K562 (cell line): ENCODE measurements at regions not wholly inside any gene's neighbourhood (a gene's known extent, or its start where the extent isn't known, plus 50 kb on each side); places are given as distances from the start of the nearest gene placed in this dataset.

Source experiments
- ATAC-seq: fragments of 200-7000 bp; cut with Tn5 transposase; 3 replicates; pipeline ENCODE4 v1.9.1; 2020; ENCODE audit warnings: moderate library complexity
- BruUV-seq: library from RNA; stranded (reverse); fragments of 400-500 nt; replicated peaks from 2 replicates; lab custom pipeline; 2021; lab: Mats Ljungman, UMichigan
- CTCF ChIA-PET: fragments of 300-600 bp; formaldehyde crosslinking; extraction: SDS; loops from one replicate; lab custom pipeline; 2021; ENCODE audit warnings: low intra/inter-chr PET ratio; lab: Yijun Ruan, JAX
- POLR2A ChIA-PET: fragments of 300-600, 350-650 bp; sonication (Branson Sonifier 250); formaldehyde crosslinking; extraction: SDS; loops from one replicate; lab custom pipeline; 2021; ENCODE audit warnings: antibody characterized with exemption, inconsistent platforms; lab: Yijun Ruan, JAX
- DNase-seq, 4 experiments: peaks; one replicate each; pipeline versions ENCODE4 v3.0.0 to v3.0.0-alpha.2; 2011 to 2018; ENCODE audit warnings: low spot score in 3 of 4, mixed read lengths in 3 of 4; ENCODE audit errors: extremely low read depth in 1 of 4
- FAIRE-seq: peaks from 2 replicates; lab custom pipeline; 2011; peaks lifted over from hg19 to GRCh38; lab: Jason Lieb, UNC
- H2AFZ ChIP-seq: 2 replicates; pipeline ENCODE4 v1.6.0; 2011; ENCODE audit warnings: low read depth, low read length, control low read depth, inconsistent platforms
- H3K27ac ChIP-seq: fragments of 200-600 bp; 3 replicates; pipeline ENCODE4 v1.8.0; 2011; ENCODE audit warnings: low read depth, mild to moderate bottlenecking, control low read depth, inconsistent platforms, low read length, moderate library complexity, mixed read lengths; ENCODE audit errors: extremely low read depth
- H3K27me3 ChIP-seq, 2 experiments: fragments of 300-600 bp in 1 of 2; 2 replicates in 1 of 2; 3 replicates in 1 of 2; pipeline versions ENCODE4 v1.6.0 to v1.8.0; 2011; ENCODE audit warnings: inconsistent platforms in 2 of 2, low read length in 2 of 2, mild to moderate bottlenecking in 1 of 2, mixed read lengths in 1 of 2, moderate library complexity in 1 of 2; ENCODE audit not compliant: control insufficient read depth in 2 of 2, insufficient read depth in 2 of 2
- H3K36me3 ChIP-seq: fragments of 300-600 bp; 3 replicates; pipeline ENCODE4 v1.8.0; 2011; ENCODE audit warnings: mild to moderate bottlenecking, low read length, inconsistent platforms; ENCODE audit not compliant: control insufficient read depth, insufficient read depth
- H3K4me1 ChIP-seq, 2 experiments: fragments of 200-600 bp in 1 of 2; replicated peaks in 1 of 2; 2 replicates in 1 of 2; 3 replicates in 1 of 2; pipeline versions ENCODE4 v1.5.1 to v1.8.0; 2011; ENCODE audit warnings: inconsistent platforms in 2 of 2, low read length in 2 of 2, mild to moderate bottlenecking in 1 of 2, mixed read lengths in 1 of 2, moderate library complexity in 1 of 2; ENCODE audit not compliant: control insufficient read depth in 2 of 2, insufficient read depth in 2 of 2
- H3K4me2 ChIP-seq: 2 replicates; pipeline ENCODE4 v1.6.1; 2011; ENCODE audit warnings: low read length, control low read depth, inconsistent platforms, mixed read lengths; ENCODE audit not compliant: insufficient read depth
- H3K4me3 ChIP-seq: fragments of 200-600 bp; sonication (generic), shearing (Covaris generic); 2 replicates; pipeline ENCODE4 v1.5.1; 2016; ENCODE audit warnings: control low read depth, inconsistent platforms
- H3K79me2 ChIP-seq: fragments of 200-600 bp; 3 replicates; pipeline ENCODE4 v1.8.0; 2011; ENCODE audit warnings: low read length, inconsistent platforms; ENCODE audit not compliant: control insufficient read depth, insufficient read depth
- H3K9ac ChIP-seq, 2 experiments: 2 replicates each; pipeline versions ENCODE4 v1.6.0 to v1.6.1; 2011; ENCODE audit warnings: low read depth in 2 of 2, low read length in 2 of 2, control low read depth in 1 of 2, inconsistent platforms in 1 of 2, mild to moderate bottlenecking in 1 of 2, mixed read lengths in 1 of 2; ENCODE audit not compliant: insufficient read depth in 1 of 2
- H3K9me1 ChIP-seq: one replicate; pipeline ENCODE4 v1.6.0; 2011; ENCODE audit warnings: inconsistent platforms, mild to moderate bottlenecking, low read length, moderate library complexity; ENCODE audit not compliant: control insufficient read depth, insufficient read depth
- H3K9me3 ChIP-seq: replicated peaks from 2 replicates; pipeline ENCODE4 v1.5.1; 2011; ENCODE audit warnings: low read depth, low read length, inconsistent platforms; ENCODE audit not compliant: control insufficient read depth, insufficient read depth
- H4K20me1 ChIP-seq: replicated peaks from 2 replicates; pipeline ENCODE4 v1.6.1; 2011; ENCODE audit warnings: low read length, inconsistent platforms, mixed read lengths; ENCODE audit not compliant: control insufficient read depth, insufficient read depth
- CC2D1A ChIP-seq: fragments of 450-650 bp; IDR thresholded peaks from 2 replicates; pipeline ENCODE4 v1.6.1; 2017; ENCODE audit warnings: mild to moderate bottlenecking
- FUS ChIP-seq: fragments of 200-400 bp; formaldehyde crosslinking; optimal IDR thresholded peaks from 2 replicates; pipeline ENCODE3; 2017; ENCODE audit warnings: low read depth, low read length
- HDAC8 ChIP-seq: fragments of 450-650 bp; IDR thresholded peaks from 2 replicates; pipeline ENCODE4 v1.6.1; 2016; ENCODE audit warnings: mild to moderate bottlenecking, missing genetic modification characterization, moderate library complexity, missing compliant biosample characterization
- KDM1A ChIP-seq, 2 experiments: fragments of 450-650 bp; IDR thresholded peaks; 2 replicates each; pipeline ENCODE4 v1.6.1; 2016; ENCODE audit warnings: mild to moderate bottlenecking in 2 of 2
- MCM3 ChIP-seq: fragments of 450-650 bp; IDR thresholded peaks from 2 replicates; pipeline ENCODE4 v1.6.1; 2016
- NFRKB ChIP-seq: fragments of 450-650 bp; IDR thresholded peaks from 2 replicates; pipeline ENCODE4 v1.6.1; 2016; ENCODE audit warnings: low read depth
- RFX1 ChIP-seq: fragments of 450-650 bp; IDR thresholded peaks from 2 replicates; pipeline ENCODE4 v1.6.1; 2016; ENCODE audit warnings: mild to moderate bottlenecking, moderate library complexity
- RFX7 ChIP-seq: fragments of 250-450 bp; sonication (Bioruptor Pico); IDR thresholded peaks from 2 replicates; pipeline ENCODE4 v1.5.1; 2021; ENCODE audit warnings: mild to moderate bottlenecking
- TAF9B ChIP-seq: fragments of 450-650 bp; IDR thresholded peaks from 2 replicates; pipeline ENCODE4 v1.6.1; 2018; ENCODE audit warnings: mild to moderate bottlenecking; ENCODE audit not compliant: partially characterized antibody
- ZC3H4 ChIP-seq: sonication (generic); formaldehyde crosslinking; IDR thresholded peaks from 2 replicates; pipeline ENCODE4 v1.9.0; 2021; ENCODE audit warnings: missing genetic modification reagents, borderline replicate concordance
- ZNF445 ChIP-seq: fragments of 250-450 bp; sonication (Bioruptor Pico); IDR thresholded peaks from 2 replicates; pipeline ENCODE4 v1.4.0; 2020; ENCODE audit warnings: low read depth, mild to moderate bottlenecking, moderate library complexity
- ZNF586 ChIP-seq: fragments of 450-650 bp; formaldehyde crosslinking; conservative IDR thresholded peaks from 2 replicates; pipeline ENCODE4 v1.4.0; 2020; ENCODE audit warnings: mild to moderate bottlenecking, moderate library complexity
- WGBS: fragments of 100-300 bp; shearing (Covaris generic); methylation state at CpG from one replicate; pipeline ENCODE4 v1.1.6; 2016; ENCODE audit warnings: low coverage, mixed read lengths; ENCODE audit not compliant: insufficient coverage; ENCODE audit errors: missing lambda C conversion rate; 5-methylcytosine and 5-hydroxymethylcytosine counted together
- in situ Hi-C: fragments of 300-500 bp; cut with MboI; formaldehyde crosslinking; loops from 4 replicates; pipeline ENCODE4 v1.15.0; 2018; ENCODE audit warnings: inconsistent platforms, mixed read lengths
- intact Hi-C: fragments of 100-400 bp; cut with micrococcal nuclease; formaldehyde crosslinking; loops from 2 replicates; pipeline ENCODE4 v1.14.2; 2022
- TF ChIP-seq, protein P1 (sequence below): sonication (generic); formaldehyde crosslinking; IDR thresholded peaks from 2 replicates; pipeline ENCODE4 v1.4.0; 2020; ENCODE audit warnings: mild to moderate bottlenecking, missing genetic modification reagents

DNA sequence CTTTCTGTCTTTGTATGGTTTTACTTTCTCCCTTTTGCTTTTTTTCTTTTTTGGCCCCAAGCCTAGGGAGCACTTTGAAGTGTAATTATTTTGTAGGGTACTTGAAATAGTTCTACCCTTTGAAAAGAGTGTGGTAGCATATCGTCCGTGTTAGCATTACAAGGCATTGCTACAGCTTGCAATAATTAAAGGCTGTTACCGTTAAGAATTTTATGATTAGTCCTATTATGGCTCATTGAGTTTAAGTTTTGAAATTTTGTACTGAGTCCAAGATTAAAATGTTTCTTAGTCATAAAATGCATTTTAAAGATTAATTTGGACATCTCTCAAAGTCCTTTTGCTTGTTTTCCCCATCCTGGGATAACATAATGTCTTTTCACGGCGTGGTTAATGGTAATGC lies 490.0 kb upstream of the LRRN3 start:
- ChIA-PET POLR2A (no interaction called here), CTCF (no interaction called here)
- no peaks in the 10 kb centered on the region for H3K79me2 ChIP-seq
- H4K20me1 ChIP-seq: no peaks in the 10 kb centered on the region
- H3K27ac ChIP-seq: no peak overlapping the region
- no peaks in the 10 kb centered on the region for H3K4me1 ChIP-seq
- DNase-seq (no peak), FAIRE-seq (no peak), ATAC-seq (no peak)
- no peaks in the 10 kb centered on the region for H3K9me1 ChIP-seq
- no peaks in the 10 kb centered on the region for H3K36me3 ChIP-seq
- under 1% methylated on average over 5 of the region's 5 CpGs for WGBS
- no peak overlapping the region for H3K4me3 ChIP-seq
- in situ Hi-C loops: no loop called here
- no peaks in the 10 kb centered on the region for H3K27me3 ChIP-seq
- H3K9ac ChIP-seq: no peak overlapping the region
- no TSS peak for BruUV-seq
- H3K4me2 ChIP-seq: no peak overlapping the region
- no peak overlapping the region for H2AFZ ChIP-seq
- no peaks in the 10 kb centered on the region for H3K9me3 ChIP-seq
- intact Hi-C loops: no loop called here
- TF ChIP-seq NFRKB: no peak
- TF ChIP-seq CC2D1A: no peak
- TF ChIP-seq TAF9B: no peak
- TF ChIP-seq RFX7: no peak
- no peak for TF ChIP-seq KDM1A (IDR thresholded peaks at IDR 0.05)
- no peak for TF ChIP-seq FUS
- TF ChIP-seq ZNF586 (CRISPR knock-in tag): no peak

DNA sequence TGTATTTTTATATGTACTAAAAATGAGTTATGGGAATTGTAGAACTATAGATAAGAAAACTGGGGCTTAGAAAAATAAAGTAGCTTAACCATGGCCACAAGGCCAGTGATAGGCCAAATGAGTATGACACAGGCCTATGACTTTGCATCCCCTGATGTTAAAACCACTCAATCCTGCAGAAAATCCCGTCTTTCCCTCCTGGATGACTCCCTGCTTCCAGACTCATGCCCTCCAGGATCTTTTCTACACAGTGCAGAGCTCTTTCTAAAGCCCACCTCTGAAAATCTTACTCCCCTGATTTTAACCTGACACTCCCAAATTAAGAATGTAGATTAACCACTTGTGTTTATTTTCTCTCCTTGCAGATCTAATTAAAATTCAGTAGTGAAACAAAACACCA lies 489.2 kb upstream of the LRRN3 start:
- intact Hi-C loops: no loop called here
- POLR2A ChIA-PET: no interaction called here
- Histone ChIP-seq H3K27ac (no peak overlapping the region), H3K9ac (no peak overlapping the region), H3K4me2 (no peak overlapping the region), H3K9me3 (no peaks in the 10 kb centered on the region), H3K79me2 (no peaks in the 10 kb centered on the region), H3K4me1 (no peaks in the 10 kb centered on the region), H4K20me1 (no peaks in the 10 kb centered on the region), H2AFZ (no peak overlapping the region), H3K36me3 (no peaks in the 10 kb centered on the region), H3K27me3 (no peaks in the 10 kb centered on the region), H3K9me1 (no peaks in the 10 kb centered on the region), H3K4me3 (no peak overlapping the region)
- 0% methylated on average over 1 of the region's 1 CpG for WGBS
- DNase-seq: no peak
- TF ChIP-seq ZC3H4 (CRISPR knock-in tag) (no peak), RFX1 (no peak), HDAC8 (no peak), ZNF445 (no peak), MCM3 (no peak)
- TF ChIP-seq, protein P1, sequence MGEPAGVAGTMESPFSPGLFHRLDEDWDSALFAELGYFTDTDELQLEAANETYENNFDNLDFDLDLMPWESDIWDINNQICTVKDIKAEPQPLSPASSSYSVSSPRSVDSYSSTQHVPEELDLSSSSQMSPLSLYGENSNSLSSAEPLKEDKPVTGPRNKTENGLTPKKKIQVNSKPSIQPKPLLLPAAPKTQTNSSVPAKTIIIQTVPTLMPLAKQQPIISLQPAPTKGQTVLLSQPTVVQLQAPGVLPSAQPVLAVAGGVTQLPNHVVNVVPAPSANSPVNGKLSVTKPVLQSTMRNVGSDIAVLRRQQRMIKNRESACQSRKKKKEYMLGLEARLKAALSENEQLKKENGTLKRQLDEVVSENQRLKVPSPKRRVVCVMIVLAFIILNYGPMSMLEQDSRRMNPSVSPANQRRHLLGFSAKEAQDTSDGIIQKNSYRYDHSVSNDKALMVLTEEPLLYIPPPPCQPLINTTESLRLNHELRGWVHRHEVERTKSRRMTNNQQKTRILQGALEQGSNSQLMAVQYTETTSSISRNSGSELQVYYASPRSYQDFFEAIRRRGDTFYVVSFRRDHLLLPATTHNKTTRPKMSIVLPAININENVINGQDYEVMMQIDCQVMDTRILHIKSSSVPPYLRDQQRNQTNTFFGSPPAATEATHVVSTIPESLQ: no peak
- CTCF ChIA-PET: no interaction called here
- ATAC-seq: no peak
- no peak for FAIRE-seq
- in situ Hi-C loops: no loop called here
- no TSS peak for BruUV-seq
